GM12891 (cell line): ENCODE measurements at regions not wholly inside any gene's neighbourhood (a gene's known extent, or its start where the extent isn't known, plus 50 kb on each side); places are given as distances from the start of the nearest gene placed in this dataset.
"Not testable (repeated sequence)": the region's sequence is repeated elsewhere in the genome, so short reads cannot be mapped to it uniquely, and the experiment has no call there.

Source experiments
- POLR2A ChIP-seq: IDR thresholded peaks from 2 replicates; pipeline ENCODE4 v1.6.1; 2011; ENCODE audit warnings: low read depth, low read length, control low read depth
- POLR2AphosphoS5 ChIP-seq: IDR thresholded peaks from 2 replicates; pipeline ENCODE4 v1.6.1; 2011; ENCODE audit warnings: low read depth, low read length, control low read depth
- SPI1 ChIP-seq: IDR thresholded peaks from 2 replicates; pipeline ENCODE4 v1.6.1; 2011; ENCODE audit warnings: low read depth, low read length, control low read depth
- TAF1 ChIP-seq: IDR thresholded peaks from 2 replicates; pipeline ENCODE4 v1.6.1; 2011; ENCODE audit warnings: low read depth, low read length, control low read depth

DNA sequence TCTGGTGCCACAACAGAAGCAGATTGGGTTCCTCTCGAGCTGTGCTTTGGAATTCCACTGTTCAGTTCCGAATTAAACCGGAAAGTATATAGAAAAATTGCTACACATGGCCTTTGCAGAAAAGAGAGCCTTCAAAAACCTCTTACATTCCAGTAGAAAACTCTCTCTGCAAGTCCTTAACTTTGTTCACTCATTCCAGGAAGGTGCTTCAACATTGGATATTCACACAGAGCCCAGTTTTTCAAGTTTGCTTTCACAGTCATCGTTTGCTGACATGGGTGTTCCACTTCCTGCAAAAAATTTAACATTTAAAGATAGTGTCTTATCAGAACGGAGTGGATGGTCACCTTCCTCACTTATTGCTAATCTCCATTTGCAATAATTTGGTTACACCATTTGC is 93.7 kb downstream of the PPIAL4C start:
- TF ChIP-seq POLR2A, POLR2AphosphoS5, TAF1, SPI1: not testable (repeated sequence)
